ENCODE measurements at regions not wholly inside any gene's neighbourhood (a gene's known extent, or its start where the extent isn't known, plus 50 kb on each side); places are given as distances from the start of the nearest gene placed in this dataset.

DNA sequence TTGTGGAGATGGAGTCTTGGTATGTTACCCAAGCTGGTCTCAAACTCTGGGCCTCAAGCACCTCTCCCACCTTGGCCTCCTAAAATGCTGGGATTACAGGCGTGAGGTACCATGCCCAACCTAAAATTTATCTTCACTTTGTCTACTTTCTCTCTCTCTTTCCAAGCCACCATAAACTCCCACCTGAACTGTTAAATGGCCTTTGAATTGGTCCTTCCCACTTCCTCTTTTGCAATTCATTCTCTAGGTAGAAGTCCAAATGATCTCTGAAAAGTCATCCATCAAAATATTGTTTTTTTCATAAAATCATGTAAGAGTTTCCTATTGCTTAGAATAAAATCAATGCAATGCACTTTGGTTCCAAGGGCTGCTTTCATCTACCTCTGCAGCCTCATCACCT is 90.1 kb upstream of the CELF2 start:
- H3K36me3 Mint-ChIP-seq (ENCODE audit: insufficient read depth, unreplicated experiment) = no peaks in the 10 kb centered on the region
- ChIA-PET CTCF (no interaction called here), POLR2A (no interaction called here)
- TF ChIP-seq, protein P1, sequence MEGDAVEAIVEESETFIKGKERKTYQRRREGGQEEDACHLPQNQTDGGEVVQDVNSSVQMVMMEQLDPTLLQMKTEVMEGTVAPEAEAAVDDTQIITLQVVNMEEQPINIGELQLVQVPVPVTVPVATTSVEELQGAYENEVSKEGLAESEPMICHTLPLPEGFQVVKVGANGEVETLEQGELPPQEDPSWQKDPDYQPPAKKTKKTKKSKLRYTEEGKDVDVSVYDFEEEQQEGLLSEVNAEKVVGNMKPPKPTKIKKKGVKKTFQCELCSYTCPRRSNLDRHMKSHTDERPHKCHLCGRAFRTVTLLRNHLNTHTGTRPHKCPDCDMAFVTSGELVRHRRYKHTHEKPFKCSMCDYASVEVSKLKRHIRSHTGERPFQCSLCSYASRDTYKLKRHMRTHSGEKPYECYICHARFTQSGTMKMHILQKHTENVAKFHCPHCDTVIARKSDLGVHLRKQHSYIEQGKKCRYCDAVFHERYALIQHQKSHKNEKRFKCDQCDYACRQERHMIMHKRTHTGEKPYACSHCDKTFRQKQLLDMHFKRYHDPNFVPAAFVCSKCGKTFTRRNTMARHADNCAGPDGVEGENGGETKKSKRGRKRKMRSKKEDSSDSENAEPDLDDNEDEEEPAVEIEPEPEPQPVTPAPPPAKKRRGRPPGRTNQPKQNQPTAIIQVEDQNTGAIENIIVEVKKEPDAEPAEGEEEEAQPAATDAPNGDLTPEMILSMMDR (IDR thresholded peaks at IDR 0.05; ENCODE audit: insufficient read depth in 1 of 2, low read depth in 1 of 2, low read length in 1 of 2, severe bottlenecking in 1 of 2, unreplicated experiment in 1 of 2) = no peak
- no peaks in the 10 kb centered on the region; the same call in 1 of the 2 replicates for H3K4me1 ChIP-seq
- no peaks in the 10 kb centered on the region for H3K36me3 ChIP-seq (ENCODE audit: control insufficient read depth, insufficient read depth, low read length)
- H3K9me3 Mint-ChIP-seq (ENCODE audit: unreplicated experiment) = peaks cover 14% of the 10 kb centered on the region
- no TSS peak for BruUV-seq (replicated peaks)
- intact Hi-C loops (cut with micrococcal nuclease; ENCODE audit: unreplicated experiment) = no loop called here
- H3K4me3 ChIP-seq (ENCODE audit: low read depth, low read length) = no peak overlapping the region
- DNase-seq = no peak
- no peaks in the 10 kb centered on the region for H3K27me3 ChIP-seq (replicated peaks; ENCODE audit: control insufficient read depth, insufficient read depth, low read length)
- H3K27me3 Mint-ChIP-seq (ENCODE audit: insufficient read depth, unreplicated experiment) = peaks cover 21% of the 10 kb centered on the region
- H3K4me1 Mint-ChIP-seq (ENCODE audit: low read depth, unreplicated experiment) = no peaks in the 10 kb centered on the region
- no peak overlapping the region for H3K27ac Mint-ChIP-seq (ENCODE audit: unreplicated experiment)
- no peak overlapping the region for H3K4me3 Mint-ChIP-seq (ENCODE audit: unreplicated experiment)
- 0 out of 2 replicates have a peak, but pooled peaks cover 3% of the 10 kb centered on the region for H3K9me3 ChIP-seq

DNA sequence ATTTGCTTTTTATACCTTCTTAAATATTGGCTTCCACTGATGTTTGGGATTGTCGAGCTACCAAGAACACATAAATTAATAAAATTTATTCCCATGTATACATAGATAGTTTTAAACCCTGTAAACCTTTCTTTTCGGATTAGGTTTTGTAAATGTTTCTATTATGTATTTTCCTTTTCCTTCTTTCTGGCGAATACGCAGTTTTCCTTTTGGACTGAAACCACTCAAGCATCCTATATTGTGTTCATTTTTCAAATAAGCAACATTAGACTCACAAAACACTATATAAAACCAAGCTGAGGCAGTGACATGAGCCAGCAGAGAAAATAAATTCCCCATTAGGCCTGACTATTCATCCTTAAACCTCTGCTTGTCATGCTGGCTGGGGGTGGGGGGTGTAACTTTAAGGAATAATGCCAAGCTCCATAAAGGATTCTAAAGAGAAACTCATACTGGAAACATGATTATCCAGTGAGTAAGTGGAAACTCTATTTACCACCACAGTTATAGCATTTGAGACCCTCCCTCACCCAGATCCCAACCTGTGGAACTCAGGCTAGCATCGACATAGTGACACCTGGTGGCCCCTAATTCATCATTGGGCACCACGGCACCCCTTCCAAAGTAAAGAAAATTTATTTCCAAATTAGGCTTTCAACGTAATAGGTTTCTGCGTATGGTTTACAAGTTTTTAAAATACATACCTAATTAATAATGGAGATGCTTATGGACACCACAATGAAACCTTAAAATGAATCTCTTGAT is 86.5 kb upstream of the CELF2 start:
- Mint-ChIP-seq H3K27ac (ENCODE audit: unreplicated experiment) (no peak overlapping the region), H3K36me3 (ENCODE audit: insufficient read depth, unreplicated experiment) (no peaks in the 10 kb centered on the region), H3K4me1 (ENCODE audit: low read depth, unreplicated experiment) (no peaks in the 10 kb centered on the region), H3K27me3 (ENCODE audit: insufficient read depth, unreplicated experiment) (peaks cover 13% of the 10 kb centered on the region), H3K4me3 (ENCODE audit: unreplicated experiment) (no peak overlapping the region), H3K9me3 (ENCODE audit: unreplicated experiment) (peaks cover 10% of the 10 kb centered on the region)
- Histone ChIP-seq H3K9me3 (no peaks in the 10 kb centered on the region), H3K36me3 (ENCODE audit: control insufficient read depth, insufficient read depth, low read length) (no peaks in the 10 kb centered on the region), H3K4me1 (no peaks in the 10 kb centered on the region), H3K4me3 (ENCODE audit: low read depth, low read length) (no peak overlapping the region), H3K27me3 (replicated peaks; ENCODE audit: control insufficient read depth, insufficient read depth, low read length) (no peaks in the 10 kb centered on the region)
- TF ChIP-seq, protein P1 (IDR thresholded peaks at IDR 0.05; ENCODE audit: insufficient read depth in 1 of 2, low read depth in 1 of 2, low read length in 1 of 2, severe bottlenecking in 1 of 2, unreplicated experiment in 1 of 2) = peak in 1 of 2 experiments; percentile 13
- intact Hi-C loops (cut with micrococcal nuclease; ENCODE audit: unreplicated experiment) = no loop called here
- no peak for DNase-seq
- CTCF ChIA-PET = no interaction called here
- BruUV-seq (replicated peaks) = no TSS peak
- POLR2A ChIA-PET = no interaction called here

DNA sequence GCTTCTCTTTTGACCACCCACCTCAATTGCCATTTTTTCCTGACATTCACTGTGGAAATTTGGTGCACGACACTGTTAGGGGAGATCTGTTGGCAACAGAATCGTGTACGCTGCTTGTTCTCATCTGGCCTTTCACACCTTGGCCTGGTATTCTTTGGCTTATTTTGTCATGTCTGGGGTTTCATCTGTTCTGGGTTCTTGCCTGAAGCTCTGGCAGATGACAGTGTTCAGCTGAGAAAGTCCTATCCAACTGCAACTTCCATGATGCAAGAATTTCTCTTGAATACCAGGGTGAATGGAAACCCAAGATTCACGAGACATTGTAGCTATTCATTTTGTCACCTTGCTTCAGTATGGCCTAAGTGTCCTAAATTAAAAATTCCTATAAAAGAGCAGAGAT is 82.6 kb upstream of the CELF2 start:
- POLR2A ChIA-PET = no interaction called here
- H3K36me3 ChIP-seq (ENCODE audit: control insufficient read depth, insufficient read depth, low read length) = no peaks in the 10 kb centered on the region
- Mint-ChIP-seq H3K27ac (ENCODE audit: unreplicated experiment) (no peak overlapping the region), H3K4me3 (ENCODE audit: unreplicated experiment) (no peak overlapping the region), H3K36me3 (ENCODE audit: insufficient read depth, unreplicated experiment) (no peaks in the 10 kb centered on the region), H3K27me3 (ENCODE audit: insufficient read depth, unreplicated experiment) (peaks cover 3% of the 10 kb centered on the region), H3K9me3 (ENCODE audit: unreplicated experiment) (no peaks in the 10 kb centered on the region), H3K4me1 (ENCODE audit: low read depth, unreplicated experiment) (no peaks in the 10 kb centered on the region)
- intact Hi-C loops (cut with micrococcal nuclease; ENCODE audit: unreplicated experiment) = no loop called here
- no peaks in the 10 kb centered on the region for H3K4me1 ChIP-seq
- DNase-seq = no peak
- no peaks in the 10 kb centered on the region for H3K27me3 ChIP-seq (replicated peaks; ENCODE audit: control insufficient read depth, insufficient read depth, low read length)
- CTCF ChIA-PET = interaction anchor here (0.7 kb wide), 1 partner anchor 1122 kb away, joined by 3 read pairs; no protein-coding TSS in a partner anchor
- H3K4me3 ChIP-seq (ENCODE audit: low read depth, low read length) = no peak overlapping the region
- BruUV-seq (replicated peaks) = no TSS peak
- H3K9me3 ChIP-seq = no peaks in the 10 kb centered on the region
- TF ChIP-seq, protein P1 (IDR thresholded peaks at IDR 0.05; ENCODE audit: insufficient read depth in 1 of 2, low read depth in 1 of 2, low read length in 1 of 2, severe bottlenecking in 1 of 2, unreplicated experiment in 1 of 2) = no peak
